ENCODE measurements at regions not wholly inside any gene's neighbourhood (a gene's known extent, or its start where the extent isn't known, plus 50 kb on each side); places are given as distances from the start of the nearest gene placed in this dataset.

GRCh38 chr6:113620386-113620785 is 236.8 kb upstream of the MARCKS start:
- no peak for TF ChIP-seq CTCF (IDR thresholded peaks at IDR 0.05)
- TF ChIP-seq POLR2A (IDR thresholded peaks at IDR 0.05) = no peak
